ENCODE measurements at regions not wholly inside any gene's neighbourhood (a gene's known extent, or its start where the extent isn't known, plus 50 kb on each side); places are given as distances from the start of the nearest gene placed in this dataset.

GRCh38 chr3:194766845-194767244 lies 81.2 kb downstream of the FAM43A start:
- H2BK15ac ChIP-seq (ENCODE audit: low read depth, low read length) = no peak overlapping the region
- H3K9me3 ChIP-seq (ENCODE audit: control insufficient read depth, low read depth, low read length) = no peaks in the 10 kb centered on the region
- H2BK12ac ChIP-seq (ENCODE audit: insufficient read length, low read depth, low read length) = no peak overlapping the region
- peaks cover 3% of the 10 kb centered on the region; the same call in 1 of the 2 replicates for H3K27me3 ChIP-seq (ENCODE audit: insufficient read depth, low read length)
- WGBS (ENCODE audit: extremely low coverage, insufficient read length, low lambda C conversion rate) = no CpG with 5 or more reads among the region's 7 CpGs
- H3K79me2 ChIP-seq (ENCODE audit: insufficient read depth, low read length) = no peaks in the 10 kb centered on the region
- no peak overlapping the region for H3K23ac ChIP-seq (ENCODE audit: insufficient read length, low read depth, low read length)
- H3K23me2 ChIP-seq (ENCODE audit: insufficient read length, low read depth, low read length, poor library complexity, severe bottlenecking) = no peaks in the 10 kb centered on the region
- no peak overlapping the region for H2BK5ac ChIP-seq (ENCODE audit: insufficient read length, low read length)
- H3K18ac ChIP-seq (ENCODE audit: insufficient read length, low read depth, low read length) = no peak overlapping the region
- no peak overlapping the region for H3K56ac ChIP-seq (ENCODE audit: insufficient read length, low read depth, low read length)
- no peak for DNase-seq
- no peak overlapping the region for H2BK120ac ChIP-seq (ENCODE audit: low read depth, low read length, poor library complexity, severe bottlenecking)
- no peak overlapping the region for H3K4me2 ChIP-seq (ENCODE audit: insufficient read depth, insufficient read length, low read length)
- no peak overlapping the region for H4K8ac ChIP-seq (replicated peaks; ENCODE audit: insufficient read length, low read depth, low read length)
- H3K79me1 ChIP-seq (ENCODE audit: insufficient read depth, low read depth, low read length, poor library complexity, severe bottlenecking) = no peaks in the 10 kb centered on the region
- H3K27ac Mint-ChIP-seq = no peak overlapping the region
- H3K14ac ChIP-seq (ENCODE audit: insufficient read depth, low read length) = no peak overlapping the region
- no peak overlapping the region for H4K91ac ChIP-seq (ENCODE audit: insufficient read length, low read depth, low read length)
- H3K9me3 Mint-ChIP-seq = no peaks in the 10 kb centered on the region; a peak in 1 of 5 replicates
- H3K4me1 Mint-ChIP-seq = peaks cover 15 to 21% of the 10 kb centered on the region in 2 experiments
- H3K4me1 ChIP-seq (ENCODE audit: insufficient read depth, low read length) = no peaks in the 10 kb centered on the region; the same call in 1 of the 2 replicates
- no peak overlapping the region for H3K4ac ChIP-seq (ENCODE audit: low read depth, low read length)
- H2AFZ ChIP-seq (ENCODE audit: low read length) = no peak overlapping the region
- no peak overlapping the region for H4K5ac ChIP-seq (ENCODE audit: insufficient read length, low read depth, low read length)
- no peak overlapping the region for H2AK5ac ChIP-seq (ENCODE audit: insufficient read length, low read length)
- H3K9ac ChIP-seq (ENCODE audit: extremely low read depth, insufficient read length, low read length) = no peak overlapping the region
- no peak overlapping the region for H3K4me3 Mint-ChIP-seq
- no peaks in the 10 kb centered on the region; a peak in 1 of 7 replicates for H3K36me3 Mint-ChIP-seq (ENCODE audit: insufficient read depth in 1 of 3, low read depth in 3 of 3)
- no peak overlapping the region for H3T11ph ChIP-seq (ENCODE audit: low read length)
- no peak overlapping the region for H2BK20ac ChIP-seq (ENCODE audit: low read depth, low read length, poor library complexity, severe bottlenecking)
- no peak for TF ChIP-seq CTCF (conservative IDR thresholded peaks at IDR 0.05)
- H4K20me1 ChIP-seq (ENCODE audit: control insufficient read depth, insufficient read depth, insufficient read length) = no peaks in the 10 kb centered on the region
- no peak overlapping the region for H3K27ac ChIP-seq (ENCODE audit: insufficient read length, low read depth, low read length)
- H3K27me3 Mint-ChIP-seq (ENCODE audit: low read depth) = peaks cover 58% of the 10 kb centered on the region
